HG03460 (cell line): ENCODE measurements at regions not wholly inside any gene's neighbourhood (a gene's known extent, or its start where the extent isn't known, plus 50 kb on each side); places are given as distances from the start of the nearest gene placed in this dataset.

Source experiments
- ATAC-seq: cut with Tn5 transposase; IDR thresholded peaks from one replicate; pipeline ENCODE4 v1.9.1; 2021; ENCODE audit not compliant: unreplicated experiment

DNA sequence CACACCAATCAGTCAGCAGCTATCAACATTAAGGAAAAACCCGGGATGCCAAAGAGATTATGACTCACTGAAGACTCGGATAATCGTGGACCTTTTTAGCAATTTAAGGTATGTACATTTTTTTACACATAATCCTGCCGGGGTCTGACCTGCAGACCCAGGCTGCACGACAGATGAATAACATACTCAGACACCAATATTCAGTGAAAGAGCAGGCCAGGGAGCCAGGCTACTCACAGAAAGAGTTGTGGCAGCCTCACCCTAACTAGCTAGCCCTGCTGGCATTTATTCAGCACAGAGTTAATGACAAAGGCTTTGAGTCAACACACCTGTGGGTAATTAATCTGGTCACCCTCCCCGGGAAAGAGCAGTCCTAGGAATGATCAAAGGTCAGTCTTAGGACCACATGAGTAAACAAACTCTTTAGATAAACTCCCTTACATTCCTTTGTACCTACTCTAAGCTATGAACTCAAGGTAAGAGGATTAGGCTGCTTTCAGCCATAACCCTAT, 727.5 kb downstream of the TBL1XR1 start:
- no peak for ATAC-seq

DNA sequence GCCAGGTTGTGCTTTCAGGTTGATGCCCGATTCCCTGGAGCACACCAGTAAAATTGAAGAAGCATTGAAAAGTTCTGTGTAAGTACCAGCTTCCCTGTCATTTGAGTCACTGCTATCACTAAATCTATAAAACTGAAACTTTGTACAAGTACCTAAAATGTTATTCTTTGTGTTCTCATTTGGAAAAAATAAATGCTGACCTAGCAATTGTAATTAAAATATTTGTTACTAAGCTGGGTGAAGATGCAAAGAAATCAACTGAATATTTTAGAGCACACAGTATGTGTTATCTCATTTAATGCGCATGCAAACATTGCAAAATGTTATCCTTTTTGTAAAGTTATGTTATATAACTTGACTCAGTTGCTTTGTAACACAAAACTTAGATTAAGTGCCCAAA, 733.7 kb downstream of the TBL1XR1 start:
- no peak for ATAC-seq

DNA sequence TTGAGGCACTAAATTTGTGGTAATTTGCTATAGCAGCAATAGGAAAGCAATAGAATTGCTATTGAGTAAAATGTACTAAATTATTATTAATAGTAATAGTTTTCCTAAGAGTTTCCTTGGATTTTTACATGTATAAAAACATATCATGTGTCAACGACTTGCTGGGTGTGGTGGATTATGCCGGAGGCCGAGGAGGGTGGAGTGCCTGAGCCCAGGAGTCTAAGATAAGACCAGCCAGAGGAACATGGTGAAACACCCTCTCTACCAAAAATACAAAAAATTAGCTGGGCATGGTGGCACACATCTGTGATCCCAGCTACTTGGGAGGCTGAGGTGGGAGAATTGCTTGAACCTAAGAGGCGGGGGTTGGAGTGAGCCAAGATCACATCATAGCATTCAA, 749.9 kb downstream of the TBL1XR1 start:
- no peak for ATAC-seq

GRCh38 chr3:176442326-176442725, 755.0 kb downstream of the TBL1XR1 start:
- no peak for ATAC-seq

GRCh38 chr3:176439729-176440128, 757.6 kb downstream of the TBL1XR1 start:
- ATAC-seq: no peak

DNA sequence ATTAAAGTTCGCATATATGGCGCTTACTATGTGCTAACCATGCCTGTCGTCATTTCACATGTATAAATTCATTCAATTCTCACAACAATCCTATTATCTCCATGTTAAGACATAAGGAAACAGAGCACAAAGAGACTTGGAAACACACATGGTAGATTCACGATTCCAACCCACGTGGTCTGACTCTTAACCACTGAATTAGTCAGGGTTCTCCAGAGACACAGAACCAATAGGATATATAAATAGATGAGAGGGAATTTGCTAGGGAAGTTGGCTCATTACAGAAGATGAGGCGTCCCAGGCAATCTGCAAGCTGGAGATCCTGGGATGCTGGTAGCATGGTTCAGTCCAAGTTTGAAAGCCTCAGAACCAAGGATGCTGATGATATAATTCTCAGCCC, 765.3 kb downstream of the TBL1XR1 start:
- ATAC-seq: no peak

- no peak for ATAC-seq
These were observed 766.3 kb downstream of the TBL1XR1 start for GRCh38 chr3:176431038-176431418.

- ATAC-seq: peak; percentile 62
These were observed 766.8 kb downstream of the TBL1XR1 start for GRCh38 chr3:176430244-176431037.

GRCh38 chr3:176428552-176428951, 768.7 kb downstream of the TBL1XR1 start:
- ATAC-seq: no peak

DNA sequence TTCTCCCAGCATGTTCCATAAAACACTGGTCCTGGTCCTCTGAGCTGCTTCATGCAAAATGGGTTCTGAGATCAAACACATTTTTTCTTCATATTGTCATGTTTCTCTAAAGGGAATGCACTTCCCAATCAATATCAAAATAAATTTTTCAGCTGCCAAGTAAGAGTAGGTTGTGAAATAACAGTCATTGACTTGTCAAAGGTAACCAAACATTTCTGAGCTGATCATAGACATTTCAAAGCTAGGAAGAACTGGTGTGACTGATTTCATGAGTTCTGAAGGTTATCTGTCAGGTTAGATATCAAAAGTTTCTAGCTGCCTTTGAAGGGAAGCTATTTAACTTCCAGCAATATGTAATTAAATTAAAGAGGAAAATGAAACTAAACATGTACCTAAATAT, 770.9 kb downstream of the TBL1XR1 start:
- ATAC-seq: no peak

DNA sequence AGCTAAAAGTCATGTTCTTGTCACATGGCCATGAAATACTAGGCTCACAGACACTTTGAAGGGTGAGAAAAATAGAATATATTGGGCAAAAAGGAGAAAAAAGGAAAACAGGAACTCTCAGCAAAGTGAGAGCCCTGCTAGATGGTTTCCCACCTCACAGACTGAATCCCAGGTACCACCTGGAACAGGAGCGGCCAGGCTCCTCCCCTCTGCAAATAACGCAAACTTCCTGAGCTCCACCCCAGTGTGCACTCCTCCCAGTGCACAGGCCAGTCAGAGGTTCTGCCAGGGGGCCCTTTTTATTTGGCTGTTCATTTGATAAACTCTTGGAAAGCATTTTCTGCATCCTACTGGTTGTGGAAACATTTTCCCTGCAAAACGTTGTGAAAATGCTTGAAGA, 780.4 kb downstream of the TBL1XR1 start:
- ATAC-seq: no peak

DNA sequence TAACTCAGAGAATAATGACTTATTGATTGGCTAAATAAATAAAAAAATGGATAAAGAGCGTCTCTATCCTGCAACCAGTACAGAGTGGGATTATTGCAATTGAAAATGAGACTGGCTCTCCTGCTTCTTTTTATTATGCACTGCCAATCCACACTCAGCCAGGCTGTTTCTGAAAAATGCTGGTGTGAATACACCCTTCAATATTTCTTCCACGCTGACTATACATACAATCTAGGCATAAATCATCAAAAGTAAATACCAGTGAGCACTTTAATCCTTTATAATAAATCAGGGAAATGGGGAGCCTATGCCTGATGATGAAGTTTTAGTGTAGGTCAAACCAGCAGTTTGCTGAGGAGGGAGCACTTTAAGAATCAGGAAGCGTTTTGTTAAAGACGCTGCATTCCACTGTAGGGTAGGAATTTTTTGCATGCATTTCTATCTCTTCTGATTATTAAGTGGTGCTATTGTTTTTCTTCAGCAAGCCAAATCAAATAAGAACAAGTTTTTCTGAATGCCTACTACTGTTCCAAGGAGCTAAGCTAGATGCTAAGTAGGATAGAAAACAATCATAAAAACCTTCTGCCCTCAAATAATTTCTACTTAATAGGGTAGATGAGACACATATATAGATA, 781.5 kb downstream of the TBL1XR1 start:
- ATAC-seq: no peak

GRCh38 chr3:176412771-176413170, 784.5 kb downstream of the TBL1XR1 start:
- no peak for ATAC-seq

- ATAC-seq: no peak
These were observed 793.8 kb downstream of the TBL1XR1 start for GRCh38 chr3:176403531-176403930.

GRCh38 chr3:176401211-176401610, 796.1 kb downstream of the TBL1XR1 start:
- ATAC-seq: no peak

- no peak for ATAC-seq
These were observed 798.1 kb downstream of the TBL1XR1 start for GRCh38 chr3:176399193-176399592.

- no peak for ATAC-seq
These were observed 802.0 kb downstream of the TBL1XR1 start for GRCh38 chr3:176395240-176395639.

- no peak for ATAC-seq
These were observed 818.5 kb downstream of the TBL1XR1 start for GRCh38 chr3:176378789-176379188.

GRCh38 chr3:176376531-176376930, 820.8 kb downstream of the TBL1XR1 start:
- ATAC-seq: no peak

DNA sequence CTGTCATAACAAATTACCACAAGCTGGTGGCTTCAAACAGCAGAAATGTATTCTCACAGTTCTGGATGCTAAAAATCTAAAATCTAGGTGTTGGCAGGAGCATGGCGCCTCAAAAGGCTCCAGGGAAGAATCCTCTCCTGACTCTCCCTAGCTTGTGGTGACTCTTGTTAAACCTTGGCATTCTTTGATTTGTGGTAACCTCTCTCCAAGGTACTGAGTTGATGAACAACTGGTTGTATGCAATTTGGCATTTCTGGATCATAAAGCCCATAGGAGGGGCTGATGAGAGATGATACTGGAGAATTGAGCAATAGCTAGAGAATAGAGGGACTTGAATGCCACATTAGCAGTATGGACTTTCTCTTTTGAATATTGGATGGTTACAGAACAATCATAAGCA, 821.8 kb downstream of the TBL1XR1 start:
- no peak for ATAC-seq

- no peak for ATAC-seq
These were observed 835.0 kb downstream of the TBL1XR1 start for GRCh38 chr3:176362191-176362731.

GRCh38 chr3:176359211-176359610, 838.1 kb downstream of the TBL1XR1 start:
- ATAC-seq: no peak
